Adrenal gland (tissue), 5 donors: ENCODE measurements at regions not wholly inside any gene's neighbourhood (a gene's known extent, or its start where the extent isn't known, plus 50 kb on each side); places are given as distances from the start of the nearest gene placed in this dataset.

Experiments used
- POLR2A ChIP-seq, 2 donors: fragments of 450-650 bp; IDR thresholded peaks; one replicate each; pipeline ENCODE4 v1.6.1; 2017; ENCODE audit warnings: antibody characterized with exemption in 2 of 2, mild to moderate bottlenecking in 2 of 2, moderate library complexity in 1 of 2
- TF ChIP-seq, protein P1 (sequence below), 6 experiments: fragments of 450-650 bp in 4 of 6; fragments of 200-600 bp in 2 of 6; sonication (generic) in 1 of 6; IDR thresholded peaks; 1 replicate in 5 of 6; 2 replicates in 1 of 6; pipeline versions ENCODE4 v1.5.1 to v1.8.0; 2016 to 2021; ENCODE audit warnings: antibody characterized with exemption in 6 of 6, mild to moderate bottlenecking in 2 of 6, moderate library complexity in 1 of 6
- donor health status: DM: no; HTN: no; CAD: no.

DNA sequence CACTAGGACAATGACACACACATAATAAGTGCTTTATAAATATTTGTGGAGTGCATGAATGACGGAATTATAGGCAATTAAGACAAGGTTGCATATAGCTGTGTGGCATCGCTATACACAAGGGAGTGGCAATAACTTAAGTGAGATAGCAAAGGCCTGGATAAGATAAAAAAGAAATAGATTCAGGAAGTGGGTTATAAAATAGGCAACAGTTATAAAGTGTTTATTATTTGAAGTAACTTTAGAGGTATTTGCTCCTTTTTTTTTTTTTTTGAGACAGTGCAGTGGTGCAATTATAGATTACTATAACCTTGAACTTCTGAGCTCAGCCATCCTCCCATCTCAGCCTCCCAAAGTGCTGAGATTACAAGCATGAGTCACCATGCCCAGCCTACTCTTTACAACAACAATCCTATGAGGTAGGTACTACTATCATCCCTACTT lies 75.9 kb upstream of the LOC128125822 start:
- TF ChIP-seq, protein P1, sequence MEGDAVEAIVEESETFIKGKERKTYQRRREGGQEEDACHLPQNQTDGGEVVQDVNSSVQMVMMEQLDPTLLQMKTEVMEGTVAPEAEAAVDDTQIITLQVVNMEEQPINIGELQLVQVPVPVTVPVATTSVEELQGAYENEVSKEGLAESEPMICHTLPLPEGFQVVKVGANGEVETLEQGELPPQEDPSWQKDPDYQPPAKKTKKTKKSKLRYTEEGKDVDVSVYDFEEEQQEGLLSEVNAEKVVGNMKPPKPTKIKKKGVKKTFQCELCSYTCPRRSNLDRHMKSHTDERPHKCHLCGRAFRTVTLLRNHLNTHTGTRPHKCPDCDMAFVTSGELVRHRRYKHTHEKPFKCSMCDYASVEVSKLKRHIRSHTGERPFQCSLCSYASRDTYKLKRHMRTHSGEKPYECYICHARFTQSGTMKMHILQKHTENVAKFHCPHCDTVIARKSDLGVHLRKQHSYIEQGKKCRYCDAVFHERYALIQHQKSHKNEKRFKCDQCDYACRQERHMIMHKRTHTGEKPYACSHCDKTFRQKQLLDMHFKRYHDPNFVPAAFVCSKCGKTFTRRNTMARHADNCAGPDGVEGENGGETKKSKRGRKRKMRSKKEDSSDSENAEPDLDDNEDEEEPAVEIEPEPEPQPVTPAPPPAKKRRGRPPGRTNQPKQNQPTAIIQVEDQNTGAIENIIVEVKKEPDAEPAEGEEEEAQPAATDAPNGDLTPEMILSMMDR (IDR thresholded peaks at IDR 0.05): no peak
- TF ChIP-seq POLR2A (IDR thresholded peaks at IDR 0.05): no peak
